HL-60 (cell line): ENCODE measurements at regions not wholly inside any gene's neighbourhood (a gene's known extent, or its start where the extent isn't known, plus 50 kb on each side); places are given as distances from the start of the nearest gene placed in this dataset.

Source experiments
- DNase-seq, 2 experiments: peaks; one replicate each; pipeline ENCODE4 v3.0.0-alpha.2; 2010 to 2020; ENCODE audit warnings: low read depth in 1 of 2, low spot score in 1 of 2
- H3K27ac ChIP-seq: fragments of 250-450 bp; sonication (Bioruptor Pico); replicated peaks from 2 replicates; pipeline ENCODE4 v1.5.1; 2020; ENCODE audit warnings: mild to moderate bottlenecking, moderate library complexity
- H3K27me3 ChIP-seq: fragments of 250-450 bp; sonication (Bioruptor Pico); 2 replicates; pipeline ENCODE4 v1.5.1; 2021; ENCODE audit warnings: mild to moderate bottlenecking, moderate library complexity; ENCODE audit not compliant: insufficient read depth, poor library complexity, severe bottlenecking
- H3K4me3 ChIP-seq: replicated peaks from 2 replicates; pipeline ENCODE4 v1.5.1; 2011; ENCODE audit warnings: mild to moderate bottlenecking, control low read depth, low read length; ENCODE audit not compliant: insufficient read depth
- CTCF ChIP-seq: IDR thresholded peaks from one replicate; pipeline ENCODE4 v1.5.1; 2011; ENCODE audit warnings: low read length, control low read depth, inconsistent platforms; ENCODE audit not compliant: insufficient read depth
- GABPA ChIP-seq: IDR thresholded peaks from 2 replicates; pipeline ENCODE4 v1.6.1; 2012; ENCODE audit warnings: low read depth
- POLR2AphosphoS5 ChIP-seq: IDR thresholded peaks from 2 replicates; pipeline ENCODE4 v1.6.1; 2012; ENCODE audit warnings: low read depth
- REST ChIP-seq: IDR thresholded peaks from 2 replicates; pipeline ENCODE4 v1.6.1; 2012; ENCODE audit warnings: low read depth; ENCODE audit not compliant: insufficient replicate concordance
- SPI1 ChIP-seq: IDR thresholded peaks from 2 replicates; pipeline ENCODE4 v1.6.1; 2012; ENCODE audit warnings: low read depth, mild to moderate bottlenecking, borderline replicate concordance

- no peak for DNase-seq
- no peaks in the 10 kb centered on the region for H3K27me3 ChIP-seq
- H3K27ac ChIP-seq: no peak overlapping the region
- no peak for TF ChIP-seq SPI1
- TF ChIP-seq POLR2AphosphoS5: no peak
- no peak for TF ChIP-seq GABPA
- TF ChIP-seq CTCF: no peak
- no peak for TF ChIP-seq REST
- no peak overlapping the region for H3K4me3 ChIP-seq
Measured at GRCh38 chr7:20520530-20520929, 94.9 kb upstream of the ABCB5 start.

GRCh38 chr7:20521243-20521642 lies 94.2 kb upstream of the ABCB5 start:
- DNase-seq: no peak
- Histone ChIP-seq H3K4me3 (no peak overlapping the region), H3K27me3 (no peaks in the 10 kb centered on the region), H3K27ac (no peak overlapping the region)
- no peak for TF ChIP-seq CTCF
- TF ChIP-seq POLR2AphosphoS5: no peak
- no peak for TF ChIP-seq SPI1
- no peak for TF ChIP-seq GABPA
- TF ChIP-seq REST: no peak

GRCh38 chr7:20529260-20529659 lies 86.2 kb upstream of the ABCB5 start:
- no peaks in the 10 kb centered on the region for H3K27me3 ChIP-seq
- H3K4me3 ChIP-seq: no peak overlapping the region
- no peak for DNase-seq
- TF ChIP-seq POLR2AphosphoS5: no peak
- no peak for TF ChIP-seq GABPA
- TF ChIP-seq SPI1: no peak
- no peak for TF ChIP-seq REST
- no peak for TF ChIP-seq CTCF
- no peak overlapping the region for H3K27ac ChIP-seq
